ENCODE measurements at regions not wholly inside any gene's neighbourhood (a gene's known extent, or its start where the extent isn't known, plus 50 kb on each side); places are given as distances from the start of the nearest gene placed in this dataset.
"Not testable (repeated sequence)": the region's sequence is repeated elsewhere in the genome, so short reads cannot be mapped to it uniquely, and the experiment has no call there.

DNA sequence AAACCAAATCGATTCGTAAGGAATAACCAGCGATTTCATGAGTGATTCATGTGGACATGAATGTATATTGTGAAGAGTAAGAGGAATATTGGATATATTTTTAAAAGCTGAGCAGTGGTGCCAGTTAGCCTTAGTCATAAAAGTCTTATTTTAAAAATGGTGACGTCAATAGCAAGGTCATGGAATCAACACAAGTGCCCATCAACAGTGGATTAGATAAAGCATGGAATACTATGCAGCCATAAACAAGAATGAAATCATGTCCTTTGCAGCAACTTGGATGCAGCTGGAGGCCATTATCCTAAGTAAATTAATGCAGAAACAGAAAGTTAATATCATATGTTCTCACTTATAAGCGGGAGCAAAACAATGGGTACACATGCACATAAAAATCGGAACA lies 89.0 kb upstream of the STOX2 start:
- DNase-seq (ENCODE audit: low spot score): no peak

DNA sequence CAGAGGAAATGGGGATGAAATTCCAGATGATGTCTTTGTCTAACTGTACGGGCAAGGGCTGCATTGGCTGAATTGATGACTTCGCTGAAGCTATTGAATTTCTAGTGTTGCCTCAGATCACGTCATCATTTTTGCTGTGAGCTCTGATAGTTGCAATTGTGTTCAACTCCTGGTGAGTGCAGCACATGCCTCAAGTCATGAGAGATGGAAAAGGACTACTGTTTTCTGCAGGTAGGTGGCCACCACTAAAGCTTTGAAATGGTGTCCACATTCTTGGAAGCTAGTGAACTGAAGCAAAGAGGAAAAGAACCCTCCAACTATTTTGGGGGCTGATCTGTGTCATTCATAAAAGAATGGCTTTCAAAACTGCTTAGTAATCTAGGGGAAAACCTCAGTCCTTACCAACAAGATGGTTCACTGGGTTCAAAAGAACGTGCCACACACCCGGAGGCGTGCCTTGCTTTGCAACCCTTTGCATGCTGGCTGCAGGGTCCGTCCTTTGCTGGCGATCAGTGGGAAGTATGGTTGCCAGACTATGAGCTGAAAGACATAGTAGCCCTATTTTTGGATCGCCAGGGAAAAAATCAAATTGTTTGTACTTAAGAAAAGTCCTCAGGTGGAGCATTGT lies 88.1 kb upstream of the STOX2 start:
- no peak for DNase-seq (ENCODE audit: low spot score)

DNA sequence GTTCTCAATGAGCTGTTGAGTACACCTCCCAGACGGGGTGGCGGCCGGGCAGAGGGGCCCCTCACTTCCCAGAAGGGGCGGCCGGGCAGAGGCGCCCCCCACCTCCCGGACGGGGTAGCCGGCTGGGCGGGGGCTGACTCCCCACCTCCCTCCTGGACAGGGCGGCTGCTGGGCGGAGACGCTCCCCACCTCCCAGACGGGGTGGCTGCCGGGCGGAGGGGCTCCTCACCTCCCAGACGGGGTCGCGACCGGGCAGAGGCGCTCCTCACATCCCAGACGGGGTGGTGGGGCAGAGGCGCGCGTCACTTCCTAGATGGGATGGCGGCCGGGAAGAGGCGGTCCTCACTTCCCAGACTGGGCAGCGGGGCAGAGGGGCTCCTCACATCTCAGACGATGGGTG lies 86.5 kb upstream of the STOX2 start:
- DNase-seq (ENCODE audit: low spot score): not testable (repeated sequence)

GRCh38 chr4:183821076-183821853 lies 83.8 kb upstream of the STOX2 start:
- no peak for DNase-seq (ENCODE audit: low spot score)

- peak; percentile 71 for DNase-seq (ENCODE audit: low spot score)
These were observed 81.7 kb upstream of the STOX2 start for GRCh38 chr4:183823434-183823833.

- DNase-seq (ENCODE audit: low spot score): no peak
These were observed 79.8 kb upstream of the STOX2 start for GRCh38 chr4:183825346-183825745.

GRCh38 chr4:183826461-183826860 lies 78.6 kb upstream of the STOX2 start:
- DNase-seq (ENCODE audit: low spot score): no peak

- no peak for DNase-seq (ENCODE audit: low spot score)
These were observed 77.0 kb upstream of the STOX2 start for GRCh38 chr4:183828125-183828524.

DNA sequence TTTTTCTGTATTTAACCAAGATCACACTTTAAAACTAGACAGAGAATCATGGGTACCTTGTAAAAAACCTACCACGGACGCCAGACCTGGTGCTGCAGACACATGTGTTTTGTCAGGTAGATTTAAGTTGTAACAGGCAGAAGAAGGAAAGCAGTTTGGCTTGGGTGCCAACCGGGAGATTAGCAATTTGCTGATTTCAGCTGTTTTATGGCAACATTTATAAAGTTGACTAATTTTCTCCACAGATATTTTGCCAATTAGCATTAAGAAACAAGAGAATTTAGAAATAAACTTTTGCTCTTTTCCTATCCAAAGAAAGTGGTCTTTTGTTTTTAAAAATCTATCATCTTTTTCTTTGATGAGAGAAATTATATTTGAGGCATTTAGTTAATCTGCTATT lies 76.3 kb upstream of the STOX2 start:
- DNase-seq (ENCODE audit: low spot score): no peak

- no peak for DNase-seq (ENCODE audit: low spot score)
These were observed 74.6 kb upstream of the STOX2 start for GRCh38 chr4:183830438-183830985.

DNA sequence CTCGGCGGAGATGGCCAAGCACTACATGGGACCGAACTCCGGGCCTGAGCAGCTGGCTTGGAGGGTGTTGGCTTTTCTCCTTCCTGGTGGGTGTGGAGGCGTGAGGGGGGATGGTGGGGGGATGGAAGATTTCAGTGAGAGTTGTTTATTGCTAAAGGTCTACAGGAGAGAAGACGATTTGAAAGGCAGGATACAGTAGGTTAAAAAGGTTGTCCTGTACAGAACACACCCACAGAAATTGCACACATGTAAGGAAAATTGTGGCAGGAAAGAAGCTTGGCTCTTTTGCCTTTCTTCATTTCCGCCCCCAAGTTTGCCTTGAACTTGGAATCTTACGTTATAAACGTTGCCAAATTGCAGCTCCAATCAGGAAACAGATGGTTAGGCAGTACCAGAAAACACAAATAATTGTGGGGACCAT lies 74.1 kb upstream of the STOX2 start:
- no peak for DNase-seq (ENCODE audit: low spot score)

- no peak for DNase-seq (ENCODE audit: low spot score)
These were observed 73.4 kb upstream of the STOX2 start for GRCh38 chr4:183831683-183832082.

DNA sequence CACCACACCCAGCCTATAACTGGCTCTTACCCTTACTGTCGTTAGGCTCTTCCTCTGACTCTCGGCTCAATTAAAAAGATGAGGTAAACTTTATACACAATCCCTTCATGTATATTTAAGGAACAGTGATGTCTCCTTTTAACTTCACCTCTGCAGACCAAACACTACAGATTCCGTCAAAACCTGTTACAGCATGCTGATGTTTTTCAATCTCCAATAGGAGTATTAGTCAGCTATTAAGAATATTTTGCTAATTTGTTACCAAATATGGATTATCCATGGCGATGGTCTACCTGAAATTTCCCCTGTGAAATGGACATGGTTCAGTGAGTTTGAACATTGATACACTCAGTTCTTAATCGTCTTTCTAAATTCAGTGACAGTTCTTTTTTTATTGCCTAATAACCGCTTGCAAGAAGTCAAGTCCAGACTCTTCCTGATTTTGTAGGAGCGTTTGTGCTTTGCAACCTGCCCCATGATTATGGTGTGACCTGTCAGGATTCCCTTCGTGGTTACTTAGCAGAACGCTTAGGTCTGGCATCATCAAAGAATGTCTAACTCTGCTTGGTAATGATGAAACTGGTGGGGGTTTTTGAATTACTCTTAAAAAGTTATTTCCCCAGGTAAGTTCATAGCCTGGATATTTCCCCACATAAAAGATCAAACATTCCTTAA lies 72.2 kb upstream of the STOX2 start:
- DNase-seq (ENCODE audit: low spot score): no peak

- DNase-seq (ENCODE audit: low spot score): no peak
These were observed 70.9 kb upstream of the STOX2 start for GRCh38 chr4:183834252-183834651.

DNA sequence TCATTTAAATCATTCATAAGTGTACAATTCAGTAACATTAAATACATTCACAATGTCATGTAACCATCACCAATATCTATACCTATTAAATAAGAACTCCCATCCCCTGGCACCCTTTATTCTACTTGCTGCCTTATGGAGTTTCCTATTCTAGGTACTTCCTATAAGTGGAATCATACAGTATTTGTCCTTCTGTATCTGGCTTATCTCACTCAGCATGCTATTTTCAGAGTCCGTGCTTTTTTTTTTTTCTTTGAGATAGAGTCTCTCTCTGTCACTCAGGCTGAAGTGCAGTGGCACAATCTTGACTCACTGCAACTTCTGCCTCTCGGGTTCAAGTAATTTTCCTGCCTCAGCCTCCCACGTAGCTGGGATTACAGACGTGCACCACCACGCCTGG lies 67.9 kb upstream of the STOX2 start:
- DNase-seq (ENCODE audit: low spot score): no peak

GRCh38 chr4:183838987-183839712 lies 66.0 kb upstream of the STOX2 start:
- no peak for DNase-seq (ENCODE audit: low spot score)

GRCh38 chr4:183840311-183840710 lies 64.8 kb upstream of the STOX2 start:
- peak; percentile 81 for DNase-seq (ENCODE audit: low spot score)

- DNase-seq (ENCODE audit: low spot score): no peak
These were observed 64.1 kb upstream of the STOX2 start for GRCh38 chr4:183841001-183841400.

DNA sequence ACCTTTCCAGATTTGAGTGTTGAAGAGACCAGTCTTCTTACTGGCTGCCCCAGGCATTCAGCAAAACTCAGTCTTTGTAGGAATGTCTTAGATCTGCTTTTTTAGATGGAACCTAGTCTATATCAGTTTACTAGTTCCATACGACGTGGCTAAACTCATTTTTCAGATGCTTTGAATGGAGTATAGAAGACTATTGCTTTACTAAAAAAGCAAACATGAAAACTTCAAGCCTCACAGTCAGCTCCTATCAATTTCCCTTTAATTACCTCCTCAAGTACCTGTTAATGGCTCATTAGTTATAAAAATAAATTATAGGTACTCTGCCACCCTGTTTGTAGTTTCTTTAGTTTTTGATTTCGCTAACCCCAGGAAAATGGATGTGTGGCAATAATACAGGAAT lies 63.0 kb upstream of the STOX2 start:
- DNase-seq (ENCODE audit: low spot score): no peak

DNA sequence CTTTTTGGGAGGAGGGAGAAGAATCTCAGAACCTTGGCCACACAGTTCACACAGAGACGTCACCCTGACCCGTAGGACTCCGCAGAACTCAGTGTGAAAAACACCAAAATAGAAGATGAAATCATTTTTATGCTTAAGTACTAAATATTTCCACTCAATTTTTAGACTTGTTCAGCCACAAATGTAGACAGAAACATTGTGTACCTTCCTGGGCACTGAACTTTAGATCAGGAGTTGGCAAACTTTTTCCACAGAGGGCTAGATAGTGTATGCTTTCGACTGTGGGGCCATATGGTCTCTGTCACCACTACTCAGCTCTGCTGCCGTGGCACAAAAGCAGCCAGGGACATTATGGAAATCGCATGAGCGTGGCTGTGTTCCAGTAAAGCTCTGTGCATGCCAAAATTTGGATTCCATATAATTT lies 61.8 kb upstream of the STOX2 start:
- no peak for DNase-seq (ENCODE audit: low spot score)

GRCh38 chr4:183846951-183847350 lies 58.2 kb upstream of the STOX2 start:
- no peak for DNase-seq (ENCODE audit: low spot score)

DNA sequence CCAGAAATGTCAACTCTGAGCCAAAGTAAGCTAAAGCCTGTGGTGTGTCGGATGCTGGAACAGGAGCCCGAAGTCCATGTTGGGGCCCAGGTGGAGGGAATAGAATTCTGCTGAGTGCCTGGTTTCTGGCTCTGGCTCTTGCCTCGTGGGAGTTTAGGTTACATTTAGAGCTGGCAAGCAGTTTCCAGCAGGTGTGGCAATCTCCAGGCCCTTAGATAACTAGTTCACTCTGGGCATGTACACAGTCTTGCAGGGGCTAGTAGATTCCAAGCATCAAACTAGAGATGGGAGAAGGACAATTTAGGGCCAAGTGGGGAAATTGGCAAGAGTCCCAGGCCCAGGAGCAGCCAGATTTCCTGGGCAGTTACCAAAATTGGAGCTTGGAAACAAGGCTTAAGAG lies 56.3 kb upstream of the STOX2 start:
- no peak for DNase-seq (ENCODE audit: low spot score)

Data from AG20443 (cell line).